ENCODE measurements at regions not wholly inside any gene's neighbourhood (a gene's known extent, or its start where the extent isn't known, plus 50 kb on each side); places are given as distances from the start of the nearest gene placed in this dataset.

- TF ChIP-seq CTCF (IDR thresholded peaks at IDR 0.05) (no peak), POLR2A (IDR thresholded peaks at IDR 0.05) (no peak)
Observed at GRCh38 chr14:100435459-100435858, 112.3 kb downstream of the SLC25A47 start.
